ENCODE measurements at regions not wholly inside any gene's neighbourhood (a gene's known extent, or its start where the extent isn't known, plus 50 kb on each side); places are given as distances from the start of the nearest gene placed in this dataset.

GRCh38 chr21:20330652-20331051, 667.6 kb upstream of the NCAM2 start:
- Mint-ChIP-seq H3K9me3 (peaks cover 16% of the 10 kb centered on the region), H3K36me3 (peaks cover 3% of the 10 kb centered on the region), H3K4me1 (no peaks in the 10 kb centered on the region), H3K27ac (no peak overlapping the region), H3K27me3 (ENCODE audit: low read depth) (no peaks in the 10 kb centered on the region), H3K4me3 (no peak overlapping the region)
- no peak for TF ChIP-seq CTCF (IDR thresholded peaks at IDR 0.05; ENCODE audit: unreplicated experiment)
- no peak for DNase-seq (ENCODE audit: low spot score in 2 of 2, unreplicated experiment in 2 of 2)

GRCh38 chr21:20334585-20334984, 663.6 kb upstream of the NCAM2 start:
- Mint-ChIP-seq H3K9me3 (peaks cover 16% of the 10 kb centered on the region), H3K27me3 (ENCODE audit: low read depth) (no peaks in the 10 kb centered on the region), H3K4me1 (no peaks in the 10 kb centered on the region), H3K36me3 (peaks cover 3% of the 10 kb centered on the region), H3K4me3 (no peak overlapping the region), H3K27ac (no peak overlapping the region)
- DNase-seq (ENCODE audit: low spot score in 2 of 2, unreplicated experiment in 2 of 2): no peak
- TF ChIP-seq CTCF (IDR thresholded peaks at IDR 0.05; ENCODE audit: unreplicated experiment): no peak

GRCh38 chr21:20341431-20341830, 656.8 kb upstream of the NCAM2 start:
- Mint-ChIP-seq H3K9me3 (peaks cover 20% of the 10 kb centered on the region), H3K36me3 (peaks cover 2% of the 10 kb centered on the region), H3K27ac (no peak overlapping the region), H3K4me1 (no peaks in the 10 kb centered on the region), H3K27me3 (ENCODE audit: low read depth) (no peaks in the 10 kb centered on the region), H3K4me3 (no peak overlapping the region)
- DNase-seq (ENCODE audit: low spot score in 2 of 2, unreplicated experiment in 2 of 2): no peak
- no peak for TF ChIP-seq CTCF (IDR thresholded peaks at IDR 0.05; ENCODE audit: unreplicated experiment)

GRCh38 chr21:20343186-20343585, 655.0 kb upstream of the NCAM2 start:
- Mint-ChIP-seq H3K27me3 (ENCODE audit: low read depth) (no peaks in the 10 kb centered on the region), H3K4me1 (no peaks in the 10 kb centered on the region), H3K36me3 (peaks cover 2% of the 10 kb centered on the region), H3K4me3 (no peak overlapping the region), H3K9me3 (peaks cover 30% of the 10 kb centered on the region), H3K27ac (no peak overlapping the region)
- no peak for TF ChIP-seq CTCF (IDR thresholded peaks at IDR 0.05; ENCODE audit: unreplicated experiment)
- DNase-seq (ENCODE audit: low spot score in 2 of 2, unreplicated experiment in 2 of 2): no peak

GRCh38 chr21:20351138-20351537, 647.1 kb upstream of the NCAM2 start:
- no peak overlapping the region for H3K4me3 Mint-ChIP-seq
- peaks cover 13% of the 10 kb centered on the region for H3K9me3 Mint-ChIP-seq
- no peaks in the 10 kb centered on the region for H3K27me3 Mint-ChIP-seq (ENCODE audit: low read depth)
- no peaks in the 10 kb centered on the region for H3K36me3 Mint-ChIP-seq
- TF ChIP-seq CTCF (IDR thresholded peaks at IDR 0.05; ENCODE audit: unreplicated experiment): no peak
- H3K27ac Mint-ChIP-seq: no peak overlapping the region
- peaks cover 14% of the 10 kb centered on the region for H3K4me1 Mint-ChIP-seq
- DNase-seq (ENCODE audit: low spot score in 2 of 2, unreplicated experiment in 2 of 2): no peak

- Mint-ChIP-seq H3K4me1 (peaks cover 14% of the 10 kb centered on the region), H3K9me3 (no peaks in the 10 kb centered on the region), H3K4me3 (no peak overlapping the region), H3K27me3 (ENCODE audit: low read depth) (no peaks in the 10 kb centered on the region), H3K27ac (no peak overlapping the region), H3K36me3 (no peaks in the 10 kb centered on the region)
- no peak for TF ChIP-seq CTCF (IDR thresholded peaks at IDR 0.05; ENCODE audit: unreplicated experiment)
- DNase-seq (ENCODE audit: low spot score in 2 of 2, unreplicated experiment in 2 of 2): no peak
These were observed 644.9 kb upstream of the NCAM2 start for GRCh38 chr21:20353351-20353750.

Data from mesothelial cell of epicardium (in vitro differentiated cells).